ENCODE measurements at regions not wholly inside any gene's neighbourhood (a gene's known extent, or its start where the extent isn't known, plus 50 kb on each side); places are given as distances from the start of the nearest gene placed in this dataset.
A peak's percentile ranks its signal among the peaks of the same experiment; 100 is the strongest.
"Not testable (repeated sequence)": the region's sequence is repeated elsewhere in the genome, so short reads cannot be mapped to it uniquely, and the experiment has no call there.

DNA sequence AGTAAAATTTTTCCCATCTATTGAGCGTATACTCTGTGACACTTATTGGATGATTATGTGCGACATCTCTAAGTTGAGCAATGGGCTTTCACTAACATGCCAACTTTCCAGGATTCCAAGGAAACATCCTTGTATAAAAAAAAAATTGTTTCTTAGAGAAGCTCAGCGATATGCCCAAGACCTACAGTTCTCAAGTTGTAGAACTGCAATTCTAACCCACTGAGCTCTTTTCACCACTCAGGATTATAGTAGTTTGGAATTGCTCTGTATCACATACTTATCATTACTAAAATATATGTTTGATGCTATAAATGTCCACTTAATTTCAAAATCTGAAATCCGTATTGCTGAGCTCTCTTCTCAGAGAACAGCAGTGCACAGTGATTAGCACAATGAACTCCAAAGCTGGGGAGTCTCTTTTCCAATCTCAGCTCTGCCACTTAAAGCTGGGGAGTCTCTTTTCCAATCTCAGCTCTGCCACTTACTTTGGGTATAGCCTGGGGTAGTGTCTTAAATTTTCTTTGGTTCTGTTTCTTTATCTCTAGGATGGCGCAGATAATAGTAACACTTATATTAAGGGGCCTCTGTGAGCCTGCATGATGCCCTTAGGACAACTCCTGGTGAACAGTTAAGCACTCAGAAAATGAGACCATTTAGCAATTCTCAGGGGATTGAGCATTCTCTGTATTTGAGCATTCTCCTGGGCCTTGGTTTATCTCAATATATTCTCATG lies 1722.2 kb upstream of the AGA start:
- no peak for DNase-seq

DNA sequence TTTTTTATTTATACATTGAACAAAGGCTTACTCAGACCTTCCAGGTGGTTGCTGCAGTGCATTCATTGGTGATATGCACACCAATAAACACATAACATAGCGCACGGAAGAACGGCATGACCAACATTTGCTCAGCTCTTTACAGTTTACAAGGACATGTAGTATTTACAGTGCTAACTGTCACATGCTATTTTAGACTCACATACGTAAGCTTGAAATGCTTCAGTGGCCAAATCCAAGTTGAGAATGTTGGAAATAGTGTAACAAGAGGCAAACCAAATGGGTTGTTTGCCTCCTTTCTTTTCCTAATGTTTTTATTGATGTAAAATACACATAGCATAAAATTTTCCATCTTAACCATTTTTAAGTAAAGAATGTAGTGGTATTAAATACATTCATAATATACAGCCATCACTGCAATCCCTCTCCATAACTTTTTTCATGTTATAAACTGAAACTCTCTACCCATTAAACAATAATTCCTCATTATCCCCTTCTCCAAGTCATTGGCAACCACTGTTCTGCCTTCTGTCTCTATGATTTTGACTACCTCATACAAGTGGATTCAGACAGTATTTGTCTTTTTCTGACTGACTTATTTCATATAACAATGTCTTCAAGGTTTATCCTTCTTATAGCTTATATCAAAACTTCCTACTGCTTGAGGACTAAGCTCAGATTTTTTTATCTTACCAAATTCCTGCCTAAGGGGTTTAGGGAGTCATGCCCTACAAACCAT lies 1722.9 kb upstream of the AGA start:
- no peak for DNase-seq

DNA sequence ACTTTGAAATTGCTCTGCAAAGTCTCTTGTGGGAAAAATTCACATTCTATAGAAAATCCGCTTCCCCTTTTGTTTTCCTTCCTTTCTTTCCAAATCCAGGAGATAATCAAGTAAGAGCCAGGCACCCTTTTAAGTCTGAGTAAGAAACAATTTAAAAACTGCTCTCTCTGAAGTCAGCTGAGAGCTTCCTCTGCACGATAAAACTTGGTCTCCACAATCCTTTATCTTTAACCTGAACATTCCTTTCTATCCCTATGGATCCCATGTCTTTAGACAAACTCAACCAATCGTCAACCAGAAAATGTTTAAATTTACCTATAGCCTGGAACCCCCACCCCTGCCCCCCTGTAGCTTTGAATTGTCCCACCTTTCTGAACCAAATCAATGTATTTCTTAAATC lies 1723.6 kb upstream of the AGA start:
- DNase-seq, result no peak

DNA sequence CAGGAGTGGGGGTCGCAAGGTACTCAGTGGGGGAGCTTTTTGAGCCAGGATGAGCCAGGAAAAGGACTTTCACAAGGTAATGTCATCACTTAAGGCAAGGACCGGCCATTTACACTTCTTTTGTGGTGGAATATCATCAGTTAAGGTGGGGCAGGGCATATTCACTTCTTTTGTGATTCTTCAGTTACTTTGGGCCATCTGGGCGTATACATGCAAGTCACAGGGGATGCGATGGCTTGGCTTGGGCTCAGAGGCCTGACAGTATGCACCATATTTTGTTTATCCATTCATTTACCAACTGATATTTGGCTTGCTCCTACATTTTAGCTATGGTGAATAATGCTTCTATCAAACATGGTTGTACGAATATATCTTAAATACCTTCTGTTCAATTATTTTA lies 1728.1 kb upstream of the AGA start:
- not testable (repeated sequence) for DNase-seq

DNA sequence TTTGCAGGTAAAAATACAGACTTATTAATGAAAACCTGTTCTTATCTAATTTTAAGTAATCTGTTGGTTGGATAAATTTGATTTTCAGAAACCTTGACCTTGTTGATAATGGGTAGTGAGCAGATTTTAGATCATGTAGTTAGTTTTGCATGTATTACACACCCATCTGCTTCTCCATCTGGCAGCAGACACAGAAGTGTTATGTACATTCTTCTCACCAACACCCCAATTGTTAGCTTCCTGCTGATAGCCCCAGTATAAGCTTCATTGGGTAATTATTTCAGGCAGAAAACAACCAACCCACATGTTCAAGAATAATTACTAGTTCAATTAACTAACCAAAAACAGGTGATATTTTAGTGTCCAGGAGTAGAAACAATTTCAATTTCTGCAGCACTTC lies 1740.5 kb upstream of the AGA start:
- no peak for DNase-seq

DNA sequence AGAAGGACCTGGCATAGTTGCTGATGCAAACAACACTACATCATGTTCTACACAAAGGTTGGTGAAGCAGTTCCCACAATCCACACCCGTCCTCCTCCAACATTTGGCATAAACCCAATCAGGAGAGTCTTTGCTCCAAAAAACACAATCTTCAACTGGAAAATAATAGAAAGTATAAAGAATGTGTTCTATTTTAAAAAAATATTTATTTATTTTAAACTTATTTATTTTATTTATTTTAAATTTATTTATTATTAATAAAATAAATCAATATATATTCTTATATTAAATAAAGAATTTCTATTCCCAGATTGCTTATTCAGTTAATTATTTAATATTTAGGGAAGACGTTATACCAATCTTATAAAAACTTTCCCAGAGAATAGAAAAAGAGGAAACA lies 1753.7 kb upstream of the AGA start:
- no peak for DNase-seq

DNA sequence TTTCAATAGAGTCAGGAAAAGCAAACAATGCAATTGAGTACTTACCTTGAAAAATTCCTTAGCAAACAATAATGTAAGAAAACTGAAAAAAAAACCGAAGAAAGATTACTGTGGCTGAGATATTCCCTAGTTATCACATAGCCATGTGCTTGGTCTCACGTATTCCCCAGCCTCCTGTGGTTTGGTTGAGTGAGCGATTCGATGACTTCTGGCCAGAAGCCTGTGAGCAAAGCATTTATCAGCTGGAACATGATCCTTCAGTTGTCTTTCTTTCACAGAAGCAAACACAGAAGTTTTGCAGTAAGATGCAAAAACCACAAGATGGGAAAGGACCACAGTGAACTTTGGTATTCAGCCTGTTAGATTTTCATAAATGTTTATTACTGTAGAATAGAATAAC lies 1754.3 kb upstream of the AGA start:
- DNase-seq, result no peak

DNA sequence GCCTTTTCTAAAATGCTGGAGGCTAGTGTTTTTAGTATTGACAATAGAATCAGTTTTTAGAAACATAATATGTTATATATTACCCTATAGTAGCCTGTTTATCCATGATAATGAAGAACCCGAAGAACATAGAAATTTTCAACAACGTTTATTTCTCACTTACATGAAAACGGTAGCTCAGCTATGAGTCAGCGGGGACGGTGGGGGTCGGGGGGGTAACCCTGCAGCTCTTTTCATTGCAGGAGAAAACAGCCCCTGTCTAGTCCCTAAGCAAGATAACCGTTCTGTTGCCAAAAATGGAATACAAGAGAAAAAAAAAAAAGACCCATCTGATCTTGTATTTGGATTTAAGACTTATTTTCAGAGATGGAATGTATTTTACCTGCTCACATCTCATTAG lies 1758.4 kb upstream of the AGA start:
- no peak for DNase-seq

DNA sequence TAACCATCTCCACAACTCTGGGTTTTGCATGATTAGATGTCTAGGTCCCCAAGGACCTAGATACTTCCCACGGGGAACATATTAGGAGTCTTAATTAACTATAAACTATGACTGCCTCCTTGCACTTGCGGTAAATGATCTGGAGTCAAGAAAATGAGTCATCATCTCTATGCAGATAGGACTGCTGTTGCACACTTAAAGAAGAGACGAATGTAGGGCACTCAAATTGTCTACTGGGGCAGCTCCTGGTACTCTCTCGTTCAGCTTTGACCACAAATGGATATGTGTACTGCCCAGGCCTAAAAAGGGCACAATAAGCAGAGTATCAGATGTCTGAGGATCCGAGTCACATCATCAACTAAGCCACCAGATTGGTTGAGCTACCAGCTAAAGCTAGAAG lies 1783.4 kb upstream of the AGA start:
- DNase-seq, result no peak

DNA sequence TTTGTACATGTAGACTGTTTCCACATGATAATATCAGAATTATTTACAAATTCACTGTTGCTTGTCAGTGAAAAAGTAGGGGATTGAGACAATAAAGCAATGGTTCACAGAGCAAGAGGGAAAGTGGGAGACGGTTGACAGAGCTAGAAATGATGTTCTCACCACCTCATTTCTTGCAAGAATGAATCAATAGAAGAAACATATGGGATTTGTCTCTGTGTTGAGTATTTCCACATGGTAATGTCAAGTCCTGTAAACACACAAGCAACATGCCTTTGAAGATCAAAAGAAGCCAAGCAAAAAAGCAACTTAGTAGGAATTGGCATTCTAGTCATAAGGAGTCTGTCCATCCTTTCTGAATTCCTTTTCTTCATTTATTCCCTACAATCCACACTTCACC lies 1806.6 kb upstream of the AGA start:
- DNase-seq, result no peak

DNA sequence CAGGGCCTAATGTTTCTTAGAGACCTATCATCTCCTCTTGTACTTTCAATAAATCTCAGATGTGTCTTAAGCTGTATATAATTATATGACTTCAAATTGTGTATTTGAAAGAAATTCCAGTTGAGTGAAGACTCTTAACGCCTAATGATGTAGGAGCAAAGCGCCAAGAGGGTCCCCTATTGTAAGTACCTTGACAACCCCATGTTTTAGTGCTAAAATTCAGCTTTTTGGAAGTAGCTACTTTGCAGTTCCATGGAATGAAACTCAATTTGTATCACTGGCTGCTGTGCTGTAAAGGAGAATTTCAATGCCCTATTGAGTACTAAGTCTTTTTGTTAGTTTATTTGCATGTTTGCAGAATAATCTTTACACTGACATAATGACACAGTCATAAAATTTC lies 1826.6 kb upstream of the AGA start:
- no peak for DNase-seq

DNA sequence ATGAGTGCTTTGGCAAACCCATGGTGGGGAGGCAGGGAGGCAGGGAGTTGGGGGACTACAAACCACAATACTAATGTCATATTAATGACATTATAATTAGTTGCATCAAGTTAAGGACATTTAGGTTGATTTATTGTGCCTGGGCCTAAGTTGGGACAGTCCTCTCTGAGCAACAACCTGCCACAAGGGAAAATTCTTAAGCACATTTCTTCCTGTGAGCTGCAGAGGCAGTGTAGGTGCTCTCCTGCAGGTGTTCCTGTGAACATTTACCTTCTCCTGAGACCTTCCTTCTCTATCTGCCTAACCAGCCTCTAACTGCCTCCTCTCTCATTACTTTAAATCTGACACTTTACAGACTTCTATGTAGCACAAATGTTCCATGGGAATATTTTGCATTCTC lies 1830.0 kb upstream of the AGA start:
- DNase-seq, result no peak

DNA sequence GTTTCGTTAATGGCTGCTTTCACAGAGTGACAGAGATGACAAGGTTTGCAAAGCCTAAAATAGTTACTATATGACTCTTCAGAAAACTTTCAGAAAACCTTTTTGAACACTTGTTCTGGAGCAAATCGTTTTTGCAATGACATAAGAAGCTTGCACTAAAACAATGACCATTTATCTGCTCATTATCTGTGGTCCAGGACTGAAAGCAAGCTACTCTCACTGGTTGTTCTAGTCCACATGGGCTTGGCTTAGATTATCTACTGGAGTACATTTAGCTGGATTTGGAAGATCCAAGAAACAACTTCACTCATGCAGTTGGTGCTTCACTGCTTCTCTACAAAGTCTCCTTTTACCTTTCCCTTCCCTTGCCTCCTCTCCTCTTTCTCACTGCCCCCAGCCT lies 1836.4 kb upstream of the AGA start:
- DNase-seq, result no peak

DNA sequence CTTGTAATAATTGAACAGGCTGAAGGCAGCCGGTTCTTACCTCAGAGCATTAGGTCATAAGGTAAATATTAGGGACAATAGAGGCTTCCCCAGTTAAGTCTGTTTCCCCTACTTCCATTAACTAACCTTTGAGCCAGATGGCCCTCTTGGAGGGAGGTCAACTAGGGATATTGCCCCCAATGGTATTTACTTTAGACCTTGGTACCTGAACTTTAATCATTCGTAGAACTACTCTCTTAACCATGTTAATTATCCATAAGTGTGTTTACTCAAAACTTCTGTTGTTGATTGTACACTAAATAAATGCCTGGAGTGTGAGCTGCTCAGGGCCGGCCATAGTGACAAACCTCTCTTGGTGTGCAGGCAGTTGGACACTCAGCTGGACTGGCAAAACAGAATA lies 1843.5 kb upstream of the AGA start:
- DNase-seq, result no peak

DNA sequence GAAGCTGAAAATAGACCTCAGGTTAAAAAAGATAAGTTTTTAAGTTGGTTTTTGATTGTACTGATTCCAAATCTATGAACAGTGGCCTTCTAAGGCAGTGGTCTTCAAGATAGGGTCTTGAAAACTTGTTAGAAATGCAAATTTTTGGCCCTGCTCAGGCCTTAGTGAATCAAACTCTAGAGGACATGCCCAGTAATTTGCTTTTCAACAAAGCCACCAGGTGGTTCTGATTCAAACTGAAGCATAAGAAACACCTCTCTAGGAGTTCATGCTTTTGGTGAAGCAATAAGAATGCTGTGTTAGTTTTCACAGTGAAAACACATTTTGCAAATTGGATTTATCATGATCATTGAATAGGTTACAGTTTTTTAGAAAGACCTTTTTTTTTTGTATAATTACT lies 1849.4 kb upstream of the AGA start:
- no peak for DNase-seq

DNA sequence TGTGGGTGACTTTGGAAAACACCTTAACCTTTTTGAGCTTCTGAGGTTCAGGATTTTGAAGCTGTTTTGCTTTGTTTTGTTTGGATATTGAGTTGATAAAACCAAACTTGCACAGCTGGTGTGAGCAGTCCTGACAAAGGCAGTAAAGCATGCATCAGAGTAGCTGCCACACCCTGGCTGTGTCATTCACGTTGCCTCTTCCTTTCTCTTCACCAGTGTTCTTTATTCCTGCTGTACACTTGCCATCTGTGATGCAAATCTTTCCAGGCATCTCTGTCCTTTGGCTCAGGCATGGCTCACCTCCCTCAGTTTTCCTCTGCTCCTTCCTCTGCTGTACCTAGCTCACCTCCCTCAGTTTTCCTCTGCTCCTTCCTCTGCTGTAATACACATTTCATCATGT lies 1850.2 kb upstream of the AGA start:
- no peak for DNase-seq

DNA sequence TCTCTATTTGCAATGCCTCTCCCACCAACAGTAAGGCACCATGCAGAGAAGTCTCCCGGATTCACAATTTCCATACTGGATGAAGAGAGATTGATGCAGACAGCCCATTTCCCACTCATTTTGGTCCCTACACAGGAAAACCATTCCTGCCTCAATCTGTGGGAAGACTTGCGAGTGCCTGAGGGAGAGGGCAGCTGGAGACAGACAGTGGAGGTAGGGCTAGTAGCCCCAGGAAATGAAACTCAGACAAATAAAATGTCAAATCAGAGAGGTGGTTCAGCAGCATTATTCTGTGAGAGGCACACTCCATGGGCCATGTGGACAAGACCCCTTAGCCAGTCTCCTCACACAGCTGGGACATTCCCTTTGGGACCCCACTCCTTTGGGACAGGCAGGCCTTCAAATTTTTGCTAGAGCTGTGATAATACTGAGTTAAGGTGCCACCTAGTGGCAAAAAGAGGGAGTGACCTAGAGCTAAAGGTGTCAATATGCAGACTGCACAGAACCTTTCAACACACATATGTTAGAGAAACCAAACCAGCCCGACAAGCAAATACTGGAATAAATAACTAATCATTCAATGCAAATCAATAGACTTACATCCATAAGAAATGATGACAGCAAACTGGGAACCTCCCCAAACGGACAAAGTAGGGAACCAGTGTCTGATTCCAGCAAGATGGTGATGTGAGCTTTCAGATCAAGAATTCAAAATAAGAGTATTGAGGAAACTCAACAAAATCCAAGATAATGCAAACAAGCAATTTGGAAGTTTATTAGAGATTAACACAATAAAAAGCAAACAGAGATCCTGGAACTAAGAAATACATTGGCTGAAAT lies 1865.3 kb upstream of the AGA start:
- peak in 1 of 2 donors; percentile 21 for DNase-seq

DNA sequence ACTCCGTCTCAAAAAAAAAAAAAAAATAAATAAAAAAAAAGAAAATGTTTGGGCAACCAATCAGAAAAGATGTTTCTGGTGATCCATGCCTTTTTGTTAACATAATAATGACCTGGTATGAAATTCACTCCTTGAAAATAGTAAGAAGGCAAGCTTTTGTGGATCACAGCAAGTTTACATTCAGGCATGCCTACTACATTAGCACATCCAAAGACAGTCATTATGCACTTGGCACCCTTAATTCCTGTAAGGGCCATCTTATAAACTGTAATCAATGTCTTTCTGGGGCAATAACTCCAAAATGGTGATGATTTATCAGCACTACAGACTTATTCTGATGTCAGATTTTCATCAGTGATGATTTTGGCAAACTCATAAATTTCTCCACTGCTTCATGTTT lies 1871.6 kb upstream of the AGA start:
- DNase-seq, result no peak

DNA sequence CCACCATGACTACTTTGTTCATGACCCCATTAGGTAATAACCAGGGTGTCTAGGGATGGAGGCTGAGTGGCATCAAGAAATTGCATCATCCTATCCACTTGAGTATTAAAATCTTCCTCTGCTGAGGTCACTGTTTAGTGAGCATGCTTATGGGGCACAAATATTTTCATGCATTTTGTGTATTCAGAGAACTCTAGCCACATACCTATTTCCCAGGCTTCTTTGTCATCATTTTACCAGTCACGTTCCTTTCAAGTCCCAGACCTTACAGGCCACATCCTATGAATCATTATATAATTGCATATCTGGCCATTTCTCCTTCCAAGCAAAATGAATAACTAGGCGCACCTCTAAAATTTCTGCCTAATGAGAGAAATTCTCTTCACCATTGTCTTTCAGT lies 1882.9 kb upstream of the AGA start:
- DNase-seq, result no peak

DNA sequence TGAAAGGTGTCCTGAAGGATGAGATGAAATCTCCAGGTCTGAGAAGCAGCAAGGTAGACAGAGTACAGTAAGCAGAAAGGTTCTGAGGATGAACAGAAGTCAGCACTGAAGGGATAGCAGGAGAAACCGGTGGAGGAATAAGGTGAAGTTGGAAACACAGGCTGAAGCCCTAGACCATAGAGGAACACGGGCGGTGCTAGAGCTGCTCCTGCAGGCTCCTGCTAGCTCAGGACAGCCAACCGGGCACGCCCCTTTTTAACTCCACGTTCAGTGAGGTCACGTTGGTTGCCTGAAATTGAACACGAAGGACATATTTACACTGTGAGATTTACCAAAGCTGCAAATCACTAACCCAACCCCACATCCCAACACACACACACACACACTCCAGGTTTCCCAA lies 1886.4 kb upstream of the AGA start:
- DNase-seq, result no peak

DNA sequence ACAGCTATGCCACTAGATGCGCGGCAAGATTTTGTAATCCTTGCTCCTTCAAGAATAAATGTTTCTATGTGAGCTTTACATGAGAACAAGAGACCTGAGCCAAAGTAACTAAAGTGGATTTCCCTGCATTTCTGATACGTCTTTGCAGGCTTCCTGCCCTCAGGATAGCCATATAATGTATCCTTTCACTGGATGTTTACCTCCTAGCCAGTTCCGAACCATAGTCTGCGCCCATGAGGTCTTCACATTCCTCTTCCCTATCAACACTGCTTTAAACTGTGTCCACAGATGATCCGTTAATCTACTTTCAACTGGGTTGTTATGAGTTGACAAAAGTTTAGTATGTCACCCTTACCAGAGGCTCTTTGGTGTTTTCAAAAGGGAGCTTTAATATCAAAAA lies 1889.1 kb upstream of the AGA start:
- DNase-seq, result no peak

DNA sequence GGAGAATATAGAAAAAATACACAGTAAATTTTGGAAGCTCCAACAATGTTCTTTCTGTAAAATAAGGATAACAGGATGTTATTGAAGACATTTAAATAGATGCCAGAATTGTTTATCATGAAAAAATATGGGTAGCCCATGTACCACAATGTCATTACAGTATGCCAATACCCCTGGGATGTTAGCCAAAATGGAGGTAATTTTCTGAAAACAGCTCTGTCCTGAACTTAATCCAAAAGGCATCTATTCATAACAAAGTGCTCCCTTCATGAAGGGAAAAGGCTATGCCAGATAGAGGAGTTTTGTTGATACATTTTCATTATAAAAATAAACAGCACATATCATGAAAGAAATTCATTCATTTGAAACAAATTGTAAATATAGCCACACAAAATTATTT lies 1902.6 kb upstream of the AGA start:
- DNase-seq, result no peak

DNA sequence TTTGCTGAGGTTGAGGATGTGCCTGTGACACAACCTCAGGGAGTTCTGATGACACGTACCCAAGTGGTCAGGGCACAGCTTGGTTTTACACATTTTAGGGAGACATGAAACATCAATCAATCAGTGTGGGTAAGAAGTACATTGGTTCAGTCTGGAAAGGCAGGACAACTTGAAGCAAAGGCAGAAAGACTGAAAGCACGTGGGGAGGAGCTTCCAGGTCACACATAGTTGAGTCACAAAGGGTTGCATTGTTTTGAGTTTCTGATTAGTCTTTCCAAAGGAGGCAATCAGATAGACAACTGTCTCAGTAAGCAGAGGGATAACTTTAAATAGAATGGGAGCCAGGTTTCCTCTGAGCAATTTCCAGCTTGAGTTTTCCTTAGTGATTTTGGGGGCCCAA lies 1910.0 kb upstream of the AGA start:
- DNase-seq, result no peak

DNA sequence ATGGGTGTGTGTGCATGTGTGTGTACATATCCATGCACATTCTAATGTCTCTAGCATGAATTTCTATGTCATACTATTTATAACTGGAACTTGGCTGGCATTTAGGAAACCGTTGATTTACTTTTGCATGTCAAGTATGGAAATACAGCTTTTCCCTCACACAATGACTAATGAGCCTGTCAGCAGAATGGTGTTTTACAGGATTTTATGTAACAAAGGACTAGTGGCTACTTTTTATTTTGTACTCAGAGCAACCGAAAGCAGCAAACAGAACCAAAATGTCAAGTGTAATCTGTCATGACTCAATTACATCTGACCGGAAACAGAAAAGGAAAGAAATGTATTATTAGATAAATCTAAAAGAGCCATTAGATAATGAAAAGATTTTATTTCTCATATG lies 1911.5 kb upstream of the AGA start:
- DNase-seq, result no peak

Data from bone marrow (tissue), 2 donors.